ENCODE measurements at regions not wholly inside any gene's neighbourhood (a gene's known extent, or its start where the extent isn't known, plus 50 kb on each side); places are given as distances from the start of the nearest gene placed in this dataset.

- TF ChIP-seq CTCF (optimal IDR thresholded peaks at IDR 0.05 in 1 of 3, IDR thresholded peaks at IDR 0.05 in 1 of 3, conservative IDR thresholded peaks at IDR 0.05 in 1 of 3; ENCODE audit: extremely low read depth in 1 of 3, insufficient read depth in 2 of 3, low read length in 3 of 3) (no peak), EZH2 (IDR thresholded peaks at IDR 0.05; ENCODE audit: low read length) (no peak)
Measured at GRCh38 chr18:42545825-42546224, 569.7 kb downstream of the RIT2 start.
